C4-2B (cell line): ENCODE measurements at regions not wholly inside any gene's neighbourhood (a gene's known extent, or its start where the extent isn't known, plus 50 kb on each side); places are given as distances from the start of the nearest gene placed in this dataset.

Experiments used
- CTCF ChIP-seq: fragments of 450-650 bp; conservative IDR thresholded peaks from 2 replicates; pipeline ENCODE4 v1.5.1; 2017; ENCODE audit warnings: mild to moderate bottlenecking
- ZFX ChIP-seq: fragments of 450-650 bp; IDR thresholded peaks from 2 replicates; pipeline ENCODE4 v1.6.1; 2017

- TF ChIP-seq CTCF (no peak), ZFX (no peak)
Observed at GRCh38 chr7:124423863-124424262, 341.7 kb downstream of the GPR37 start.
